Tibial nerve (tissue), 4 donors: ENCODE measurements at regions not wholly inside any gene's neighbourhood (a gene's known extent, or its start where the extent isn't known, plus 50 kb on each side); places are given as distances from the start of the nearest gene placed in this dataset.
"Not testable (repeated sequence)": the region's sequence is repeated elsewhere in the genome, so short reads cannot be mapped to it uniquely, and the experiment has no call there.

ENCODE experiments used
- DNase-seq, 2 donors: peaks; one replicate each; pipeline ENCODE4 v3.0.0-alpha.2; 2019; ENCODE audit warnings: low spot score in 2 of 2
- H3K27ac ChIP-seq, 4 donors: fragments of 200-600 bp; sonication (generic) in 3 of 4; one replicate each; pipeline ENCODE4 v1.5.1; 2017 to 2019; ENCODE audit warnings: mild to moderate bottlenecking in 1 of 4
- H3K27me3 ChIP-seq, 2 donors: fragments of 200-600 bp; sonication (generic) in 1 of 2; one replicate each; pipeline versions ENCODE4 v1.5.1 to v1.6.0; 2017 to 2019
- H3K36me3 ChIP-seq, 3 donors: fragments of 200-600 bp; sonication (generic); one replicate each; pipeline ENCODE4 v1.5.1; 2018 to 2019
- H3K4me1 ChIP-seq, 4 donors: fragments of 200-600 bp; sonication (generic) in 3 of 4; one replicate each; pipeline ENCODE4 v1.5.1; 2017 to 2019
- H3K4me3 ChIP-seq, 4 donors: fragments of 200-600 bp; sonication (generic) in 3 of 4; one replicate each; pipeline ENCODE4 v1.5.1; 2017 to 2019; ENCODE audit warnings: mild to moderate bottlenecking in 1 of 4, moderate library complexity in 1 of 4
- H3K9me3 ChIP-seq, 4 donors: fragments of 200-600 bp; sonication (generic) in 3 of 4; one replicate each; pipeline ENCODE4 v1.5.1; 2017 to 2019
- CTCF ChIP-seq, 5 experiments: fragments of 200-600 bp in 3 of 5; fragments of 450-650 bp in 2 of 5; sonication (generic) in 3 of 5; IDR thresholded peaks; one replicate each; pipeline ENCODE4 v1.5.1; 2016 to 2019; ENCODE audit warnings: antibody characterized with exemption in 5 of 5, mild to moderate bottlenecking in 3 of 5, moderate library complexity in 2 of 5
- EP300 ChIP-seq, 2 donors: sonication (generic); formaldehyde crosslinking; IDR thresholded peaks; one replicate each; pipeline ENCODE4 v1.6.1; 2017; ENCODE audit warnings: antibody characterized with exemption in 2 of 2, mild to moderate bottlenecking in 1 of 2
- POLR2A ChIP-seq, 2 donors: fragments of 450-650 bp; IDR thresholded peaks; one replicate each; pipeline ENCODE4 v1.6.1; 2017; ENCODE audit warnings: antibody characterized with exemption in 2 of 2, mild to moderate bottlenecking in 2 of 2, moderate library complexity in 2 of 2
- WGBS, 2 donors: methylation state at CpG; one replicate each; pipeline ENCODE4 v1.1.5; 2018; 5-methylcytosine and 5-hydroxymethylcytosine counted together

- TF ChIP-seq EP300 (IDR thresholded peaks at IDR 0.05) (no peak), CTCF (IDR thresholded peaks at IDR 0.05) (no peak), POLR2A (IDR thresholded peaks at IDR 0.05) (no peak)
- 66 to 67% methylated on average over 7 of the region's 7 CpGs for WGBS, 2 donors
- H3K36me3 ChIP-seq: no peaks in the 10 kb centered on the region
- H3K4me3 ChIP-seq: no peak overlapping the region
- H3K9me3 ChIP-seq: no peaks in the 10 kb centered on the region
- DNase-seq: no peak
- H3K27me3 ChIP-seq: no peaks in the 10 kb centered on the region
- H3K27ac ChIP-seq: no peak overlapping the region
- no peaks in the 10 kb centered on the region for H3K4me1 ChIP-seq
Observed at GRCh38 chr12:131239384-131240094, 285.8 kb downstream of the ADGRD1 start.

- no peak for DNase-seq
- H3K36me3 ChIP-seq: no peaks in the 10 kb centered on the region
- H3K4me1 ChIP-seq: no peaks in the 10 kb centered on the region
- H3K9me3 ChIP-seq: no peaks in the 10 kb centered on the region
- H3K4me3 ChIP-seq: no peak overlapping the region
- TF ChIP-seq EP300 (IDR thresholded peaks at IDR 0.05) (no peak), CTCF (IDR thresholded peaks at IDR 0.05) (no peak), POLR2A (IDR thresholded peaks at IDR 0.05) (no peak)
- H3K27me3 ChIP-seq: peaks cover 0 to 6% of the 10 kb centered on the region in 2 donors
- H3K27ac ChIP-seq: no peak overlapping the region
Observed at GRCh38 chr12:131241517-131241916, 287.8 kb downstream of the ADGRD1 start.

- peaks cover 0 to 7% of the 10 kb centered on the region in 2 donors for H3K27me3 ChIP-seq
- 86 to 90% methylated on average over 5 of the region's 5 CpGs for WGBS, 2 donors
Observed at GRCh38 chr12:131242741-131243496, 289.2 kb downstream of the ADGRD1 start.

GRCh38 chr12:131244157-131244688 lies 290.5 kb downstream of the ADGRD1 start:
- H3K4me3 ChIP-seq, H3K4me1 ChIP-seq, H3K9me3 ChIP-seq, H3K27ac ChIP-seq, DNase-seq, H3K36me3 ChIP-seq: not testable (repeated sequence)
- 81 to 86% methylated on average over 7 to 9 of the region's 15 CpGs for WGBS, 2 donors
- H3K27me3 ChIP-seq: peaks cover 0 to 14% of the 10 kb centered on the region in 2 donors

More at GRCh38 chr12:131242741-131243496, 289.2 kb downstream of the ADGRD1 start:
- H3K4me3 ChIP-seq: no peak overlapping the region
- H3K4me1 ChIP-seq: no peaks in the 10 kb centered on the region
- DNase-seq: no peak
- H3K9me3 ChIP-seq: no peaks in the 10 kb centered on the region
- no peak for TF ChIP-seq EP300 (IDR thresholded peaks at IDR 0.05)
- no peak for TF ChIP-seq CTCF (IDR thresholded peaks at IDR 0.05)
- no peak for TF ChIP-seq POLR2A (IDR thresholded peaks at IDR 0.05)
- no peak overlapping the region for H3K27ac ChIP-seq
- no peaks in the 10 kb centered on the region for H3K36me3 ChIP-seq

- peaks cover 0 to 14% of the 10 kb centered on the region in 2 donors for H3K27me3 ChIP-seq
- not testable (repeated sequence) for H3K36me3 ChIP-seq, H3K27ac ChIP-seq, H3K4me1 ChIP-seq, H3K4me3 ChIP-seq, DNase-seq, H3K9me3 ChIP-seq
- WGBS, 2 donors: 75 to 93% methylated on average over 3 to 8 of the region's 8 CpGs
Observed at GRCh38 chr12:131245161-131245560, 291.5 kb downstream of the ADGRD1 start.
